SK-N-SH (cell line): ENCODE measurements at regions not wholly inside any gene's neighbourhood (a gene's known extent, or its start where the extent isn't known, plus 50 kb on each side); places are given as distances from the start of the nearest gene placed in this dataset.
"Not testable (repeated sequence)": the region's sequence is repeated elsewhere in the genome, so short reads cannot be mapped to it uniquely, and the experiment has no call there.

Source experiments
- FOXM1 ChIP-seq: IDR thresholded peaks from 2 replicates; pipeline ENCODE4 v1.4.0; 2012; ENCODE audit warnings: low read depth, mild to moderate bottlenecking
- NFIC ChIP-seq: IDR thresholded peaks from 2 replicates; pipeline ENCODE4 v1.4.0; 2012; ENCODE audit warnings: borderline replicate concordance
- POLR2AphosphoS5 ChIP-seq: IDR thresholded peaks from 2 replicates; pipeline ENCODE4 v1.6.1; 2012; ENCODE audit warnings: low read depth, low read length
- RFX5 ChIP-seq: IDR thresholded peaks from 2 replicates; pipeline ENCODE4 v1.6.1; 2012; ENCODE audit warnings: mild to moderate bottlenecking, improper control_type of control experiment, low read length
- TEAD4 ChIP-seq: IDR thresholded peaks from 2 replicates; pipeline ENCODE4 v1.4.0; 2012; ENCODE audit warnings: mild to moderate bottlenecking, borderline replicate concordance; ENCODE audit not compliant: insufficient read depth
- TF ChIP-seq, protein P1 (sequence below): fragments of 200-600 bp; sonication (generic); IDR thresholded peaks from 2 replicates; pipeline ENCODE4 v1.6.1; 2017; ENCODE audit warnings: antibody characterized with exemption, mild to moderate bottlenecking, moderate library complexity

GRCh38 chr19:28294975-28295374 is 918.0 kb downstream of the UQCRFS1 start:
- TF ChIP-seq, protein P1, sequence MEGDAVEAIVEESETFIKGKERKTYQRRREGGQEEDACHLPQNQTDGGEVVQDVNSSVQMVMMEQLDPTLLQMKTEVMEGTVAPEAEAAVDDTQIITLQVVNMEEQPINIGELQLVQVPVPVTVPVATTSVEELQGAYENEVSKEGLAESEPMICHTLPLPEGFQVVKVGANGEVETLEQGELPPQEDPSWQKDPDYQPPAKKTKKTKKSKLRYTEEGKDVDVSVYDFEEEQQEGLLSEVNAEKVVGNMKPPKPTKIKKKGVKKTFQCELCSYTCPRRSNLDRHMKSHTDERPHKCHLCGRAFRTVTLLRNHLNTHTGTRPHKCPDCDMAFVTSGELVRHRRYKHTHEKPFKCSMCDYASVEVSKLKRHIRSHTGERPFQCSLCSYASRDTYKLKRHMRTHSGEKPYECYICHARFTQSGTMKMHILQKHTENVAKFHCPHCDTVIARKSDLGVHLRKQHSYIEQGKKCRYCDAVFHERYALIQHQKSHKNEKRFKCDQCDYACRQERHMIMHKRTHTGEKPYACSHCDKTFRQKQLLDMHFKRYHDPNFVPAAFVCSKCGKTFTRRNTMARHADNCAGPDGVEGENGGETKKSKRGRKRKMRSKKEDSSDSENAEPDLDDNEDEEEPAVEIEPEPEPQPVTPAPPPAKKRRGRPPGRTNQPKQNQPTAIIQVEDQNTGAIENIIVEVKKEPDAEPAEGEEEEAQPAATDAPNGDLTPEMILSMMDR: not testable (repeated sequence)
- TF ChIP-seq TEAD4, FOXM1, POLR2AphosphoS5, NFIC, RFX5: not testable (repeated sequence)
